ENCODE measurements at regions not wholly inside any gene's neighbourhood (a gene's known extent, or its start where the extent isn't known, plus 50 kb on each side); places are given as distances from the start of the nearest gene placed in this dataset.
"Not testable (repeated sequence)": the region's sequence is repeated elsewhere in the genome, so short reads cannot be mapped to it uniquely, and the experiment has no call there.

- not testable (repeated sequence) for TF ChIP-seq CTCF, POLR2A (IDR thresholded peaks at IDR 0.05)
These were observed 142.9 kb upstream of the NBPF9 start for GRCh38 chr1:149246212-149246611.

All from uterus (tissue), 2 donors.